T-helper 1 cell treated with Interleukin-12 subunit alpha and Interleukin-12 subunit beta and Interleukin-4 antibody, amounts not matched to agents 30 ng/mL and 1 ng/mL, for 36 hours (primary cell): ENCODE measurements at regions not wholly inside any gene's neighbourhood (a gene's known extent, or its start where the extent isn't known, plus 50 kb on each side); places are given as distances from the start of the nearest gene placed in this dataset.

Experiments
- intact Hi-C: fragments of 100-400 bp; cut with micrococcal nuclease; formaldehyde crosslinking; loops from one replicate; pipeline ENCODE4 v1.15.1; 2024

DNA sequence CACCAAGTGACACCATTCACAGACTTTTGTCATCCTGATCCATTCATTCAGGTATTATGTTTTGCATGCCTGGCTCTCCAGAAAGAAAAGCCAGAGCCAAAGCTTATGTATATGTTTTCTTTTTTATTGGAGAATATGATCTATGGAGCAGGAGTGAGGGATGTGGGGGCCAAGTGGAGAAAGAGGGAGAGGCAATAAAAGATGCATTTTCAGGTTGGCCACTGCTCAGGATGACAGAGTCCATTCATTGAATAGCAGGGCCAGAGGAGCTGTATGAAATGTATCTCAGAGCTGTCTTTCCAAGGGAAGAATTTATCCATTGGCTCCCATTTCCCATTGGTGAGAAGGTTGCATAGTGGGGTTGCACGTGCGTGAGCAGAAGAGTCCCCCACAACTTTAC lies 416.1 kb downstream of the ATP23 start:
- intact Hi-C loops = no loop called here

DNA sequence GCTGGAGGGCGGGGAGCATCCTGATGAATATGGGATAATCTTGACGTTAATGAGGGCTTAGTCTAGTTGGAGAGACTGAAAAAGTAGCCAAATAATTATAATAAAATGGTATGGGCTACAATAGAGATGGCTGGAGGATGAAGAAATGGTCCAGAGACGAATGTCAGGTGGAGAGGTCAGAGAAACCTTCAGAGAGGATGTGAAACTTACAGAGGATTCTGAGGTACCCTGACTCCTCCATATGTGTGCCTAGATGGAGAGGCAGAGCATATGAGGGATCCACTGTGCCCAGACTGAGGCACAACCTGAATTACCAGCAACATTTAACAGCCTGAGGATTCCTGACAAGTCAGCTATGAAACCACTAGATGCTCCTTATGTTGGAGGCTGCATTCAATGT lies 417.0 kb downstream of the ATP23 start:
- intact Hi-C loops = no loop called here

DNA sequence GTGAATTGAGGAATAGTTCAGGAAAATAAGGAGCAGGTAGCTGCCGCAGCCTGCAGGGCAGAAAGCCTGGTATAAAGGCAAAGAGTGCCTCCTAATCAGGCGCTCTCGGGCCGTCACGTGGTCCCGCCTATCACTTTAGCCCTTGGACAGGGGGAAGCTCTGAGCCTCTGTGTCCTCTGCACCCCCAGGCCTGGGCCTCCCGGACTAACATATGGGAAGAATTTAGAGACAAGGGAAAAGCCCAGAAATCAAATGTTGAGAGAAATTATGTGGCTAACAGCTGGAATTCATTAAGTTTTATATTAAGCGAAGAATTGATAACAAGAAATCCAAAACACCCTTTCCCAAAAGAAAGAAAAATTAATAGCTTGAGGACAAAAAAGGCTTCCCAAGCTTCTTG lies 417.7 kb downstream of the ATP23 start:
- intact Hi-C loops = no loop called here

DNA sequence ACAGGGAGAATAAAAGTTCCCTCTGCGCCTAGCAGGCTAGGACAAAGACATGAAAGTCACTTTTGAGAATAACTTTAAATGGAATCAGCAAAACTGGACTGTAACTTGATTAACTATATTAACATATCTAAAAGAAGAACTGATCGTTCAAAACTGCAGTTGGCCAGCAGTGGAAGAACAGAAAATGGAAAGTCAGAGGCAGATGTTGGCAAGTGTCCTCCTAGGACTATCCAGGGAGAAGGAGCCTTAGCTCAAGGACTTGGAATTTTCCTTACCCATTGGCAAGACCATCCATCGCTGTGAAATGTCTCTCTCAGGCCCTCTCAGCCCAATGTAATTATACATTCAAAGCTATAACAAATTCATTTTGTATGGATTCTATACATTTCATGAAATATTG lies 419.7 kb downstream of the ATP23 start:
- intact Hi-C loops = no loop called here

DNA sequence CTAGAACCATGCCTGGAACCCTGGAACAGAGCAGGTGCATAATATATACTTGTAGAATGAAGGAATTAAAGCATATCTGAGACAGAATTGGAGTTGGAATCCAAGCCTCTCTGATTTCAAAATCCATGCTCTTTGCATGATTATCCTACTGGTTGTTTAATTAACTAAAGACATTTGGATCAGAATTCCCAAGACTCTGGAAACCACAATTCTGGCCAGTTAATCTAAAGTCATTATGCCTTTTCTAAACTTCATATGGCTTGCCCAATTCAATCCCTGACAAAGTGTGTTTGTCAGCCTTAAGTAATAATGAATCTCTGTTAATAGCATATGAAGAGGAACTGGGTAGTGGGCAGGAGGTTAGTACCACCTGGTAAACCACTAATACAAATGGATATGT lies 422.6 kb downstream of the ATP23 start:
- intact Hi-C loops = no loop called here

DNA sequence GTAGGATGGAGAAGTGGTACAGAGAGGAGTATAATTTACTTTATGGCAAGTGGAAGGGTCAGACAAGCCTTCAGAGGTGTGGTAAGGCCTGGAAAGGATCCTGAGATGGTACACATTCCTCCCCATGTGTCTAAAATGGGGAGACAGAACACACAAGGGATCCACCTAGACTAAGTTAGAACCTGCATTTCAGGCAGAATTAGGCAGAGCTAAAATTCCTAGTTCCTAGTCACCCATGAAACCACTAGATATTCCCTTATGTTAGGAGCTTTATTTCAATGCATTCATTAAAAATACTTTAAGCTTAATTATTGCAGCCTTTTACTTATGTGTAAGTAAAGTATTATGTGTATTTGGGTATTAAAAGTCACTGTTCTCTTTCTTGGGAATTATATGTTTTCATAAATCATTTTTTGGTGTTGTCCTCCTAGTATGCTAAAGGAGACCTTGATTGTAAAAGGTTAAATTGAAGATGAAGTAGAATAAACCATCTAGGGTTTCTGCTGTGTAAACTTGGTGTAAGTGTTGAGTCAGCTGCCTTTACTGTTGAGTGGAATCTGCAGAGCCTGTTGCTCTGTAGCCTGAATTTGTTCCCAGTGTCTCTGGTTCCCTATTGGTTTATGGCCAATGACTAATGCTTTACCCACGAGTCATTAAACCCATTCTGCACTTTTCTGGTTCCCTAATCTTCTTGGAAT lies 423.2 kb downstream of the ATP23 start:
- intact Hi-C loops = no loop called here

DNA sequence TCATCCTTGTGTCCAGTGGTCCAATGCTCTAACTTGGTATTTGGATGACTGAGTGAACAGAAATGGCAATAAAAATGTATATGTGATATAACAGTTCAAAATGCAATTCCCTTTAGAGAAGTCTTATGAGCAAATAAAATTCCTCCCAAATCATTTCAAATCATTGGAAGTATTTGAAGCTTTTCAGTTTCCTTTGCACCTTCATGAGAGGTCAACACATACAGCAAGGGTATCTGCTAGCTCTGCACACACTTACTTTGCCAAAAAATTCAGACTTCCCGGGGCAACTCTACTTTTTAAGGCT lies 423.7 kb downstream of the ATP23 start:
- intact Hi-C loops = no loop called here

DNA sequence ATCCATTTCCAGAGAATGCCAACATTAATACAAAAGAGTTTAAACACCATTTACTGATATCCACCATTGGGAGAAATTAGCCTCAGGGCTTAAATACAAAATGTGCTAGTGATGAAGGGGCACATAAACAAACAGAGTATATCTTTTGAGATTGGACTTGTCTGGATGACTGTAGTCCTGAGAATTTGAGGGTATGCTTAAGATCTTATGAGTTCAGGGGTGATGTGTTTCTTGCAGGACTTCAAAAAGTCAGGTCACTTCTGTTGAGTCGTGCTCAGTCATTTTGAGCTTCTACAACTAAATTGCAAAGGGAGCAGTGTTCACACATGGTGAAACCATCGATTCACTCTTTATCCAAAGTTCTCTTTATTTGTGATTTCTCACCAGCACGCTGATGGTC lies 425.7 kb downstream of the ATP23 start:
- intact Hi-C loops = no loop called here

DNA sequence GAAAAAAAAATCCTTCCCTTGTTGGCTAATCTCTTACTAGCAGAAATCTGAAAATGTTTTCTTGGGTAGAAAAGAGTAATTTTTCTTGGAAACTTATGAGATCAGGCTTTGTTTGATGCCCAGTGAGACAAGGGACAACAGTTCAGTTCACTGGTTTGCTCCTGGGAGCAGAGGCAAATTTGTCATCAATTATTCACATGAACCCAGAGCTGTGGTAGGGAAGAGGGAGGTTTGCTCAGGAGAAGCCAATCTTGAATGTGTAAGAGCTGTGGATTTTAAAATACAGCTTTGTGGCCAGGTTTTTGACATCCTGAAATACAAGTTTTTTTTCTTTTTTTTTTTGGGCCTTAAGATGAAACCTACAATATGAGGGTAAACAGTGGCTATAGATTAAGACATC lies 426.6 kb downstream of the ATP23 start:
- intact Hi-C loops = no loop called here

DNA sequence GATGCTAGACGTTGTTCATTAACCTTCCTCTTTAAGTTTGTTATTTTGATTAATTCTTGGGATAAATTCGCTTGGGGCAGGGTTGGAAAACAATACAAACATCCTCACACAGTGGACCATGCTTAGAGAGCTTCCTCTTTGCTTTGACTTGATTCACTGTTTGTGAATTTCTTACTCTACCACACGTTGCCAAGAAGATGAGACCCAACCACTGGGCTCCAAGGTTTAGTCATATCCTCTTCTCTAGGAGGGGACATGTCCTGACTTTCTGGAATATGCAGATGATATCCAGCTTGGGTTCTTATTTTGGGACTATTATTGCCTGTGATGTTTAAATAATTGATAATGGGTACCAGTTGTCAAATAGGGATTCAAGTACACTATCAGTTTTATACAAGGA lies 428.2 kb downstream of the ATP23 start:
- intact Hi-C loops = no loop called here

DNA sequence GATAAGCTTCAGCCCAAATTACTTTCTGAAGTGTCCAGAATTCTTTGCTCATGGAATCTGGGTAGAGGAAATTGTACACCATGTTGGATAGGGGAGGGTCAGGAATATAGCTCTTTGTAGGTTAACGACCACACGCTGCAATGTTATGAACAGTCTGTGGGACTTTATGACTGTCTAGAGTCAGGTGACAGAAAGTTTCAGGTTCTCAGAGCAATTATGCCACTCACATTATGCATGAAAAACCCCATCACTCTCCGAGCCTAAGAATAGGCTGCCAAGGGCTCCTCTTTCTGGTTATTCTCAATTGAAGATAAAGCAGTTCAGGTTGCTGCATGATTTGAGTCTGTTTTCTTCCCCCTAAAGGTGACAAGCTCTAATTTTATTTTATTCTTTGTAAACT lies 430.9 kb downstream of the ATP23 start:
- intact Hi-C loops = no loop called here

DNA sequence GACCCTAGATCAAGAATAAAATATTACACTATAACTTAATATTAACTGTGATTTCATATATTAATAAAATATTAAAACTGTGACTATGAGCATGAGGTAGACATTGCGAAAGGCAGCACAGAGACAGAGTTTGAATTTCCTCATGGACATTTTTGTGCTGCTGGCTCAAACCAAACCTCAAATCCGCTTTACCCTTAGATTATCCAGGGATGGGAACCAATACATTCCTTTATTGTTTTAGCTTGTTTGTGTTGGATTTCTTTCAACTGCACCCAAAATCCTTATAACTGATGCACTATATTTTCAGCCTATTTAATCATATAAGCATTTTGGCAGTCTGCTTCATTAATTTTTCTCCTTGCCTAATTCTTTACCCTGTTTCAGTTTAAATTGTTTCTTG lies 436.7 kb downstream of the ATP23 start:
- intact Hi-C loops = no loop called here

DNA sequence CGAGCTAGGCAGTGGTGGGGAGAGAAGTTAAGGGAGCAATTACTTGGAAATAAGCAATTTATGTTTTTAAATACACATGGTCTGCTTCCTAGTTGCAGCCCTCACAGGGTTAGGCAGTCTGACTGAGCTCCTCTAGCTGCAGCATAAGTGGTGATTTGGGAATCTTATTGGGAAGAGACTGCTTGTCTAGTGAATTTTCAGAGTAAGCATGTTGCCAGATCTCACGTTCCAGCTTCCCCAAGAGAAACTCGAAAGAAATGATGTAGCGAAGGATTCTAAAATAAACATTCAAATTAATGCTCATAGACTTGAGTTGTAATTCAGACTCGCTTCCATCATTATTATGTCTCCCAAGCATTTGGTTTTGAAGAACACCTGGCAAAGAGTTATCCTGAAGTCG lies 440.2 kb downstream of the ATP23 start:
- intact Hi-C loops = no loop called here

DNA sequence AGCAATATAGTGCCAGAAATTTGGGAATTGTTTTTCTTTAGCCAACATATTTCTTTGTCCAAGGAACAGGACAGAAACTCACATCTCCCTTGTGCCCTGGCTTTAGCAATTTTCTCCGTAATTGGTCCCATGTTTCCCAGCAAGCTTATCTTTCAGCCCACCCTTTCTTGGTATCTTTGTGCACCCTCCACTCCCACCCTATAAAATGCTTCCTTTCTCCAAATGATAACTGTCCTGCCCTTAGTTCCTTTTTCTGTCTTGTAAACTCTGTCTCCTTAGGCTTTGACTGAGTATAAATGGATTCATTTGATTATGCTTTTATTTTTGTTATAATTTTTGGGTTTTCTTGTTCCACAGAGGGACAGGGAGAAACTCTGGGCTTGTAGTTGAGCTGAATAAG lies 442.8 kb downstream of the ATP23 start:
- intact Hi-C loops = no loop called here

DNA sequence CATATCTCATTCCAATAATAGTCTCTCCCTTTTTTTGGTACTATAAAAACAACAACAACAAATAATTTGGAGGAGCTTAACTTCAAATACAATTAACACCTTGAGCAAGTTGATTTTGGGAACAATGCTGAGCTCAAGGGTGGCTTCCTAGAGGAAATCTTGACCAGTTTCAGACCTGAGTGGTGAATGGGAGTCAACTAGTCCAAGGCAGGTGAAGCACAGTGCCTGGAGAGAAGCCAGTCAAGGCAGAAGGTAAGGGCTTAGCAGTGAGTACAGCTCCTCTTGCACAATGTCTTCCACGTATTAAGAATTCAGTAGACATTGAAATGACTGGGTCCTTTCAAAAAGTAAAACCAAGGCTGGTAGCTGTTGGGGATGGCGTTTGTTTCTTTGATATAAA lies 444.8 kb downstream of the ATP23 start:
- intact Hi-C loops = no loop called here

DNA sequence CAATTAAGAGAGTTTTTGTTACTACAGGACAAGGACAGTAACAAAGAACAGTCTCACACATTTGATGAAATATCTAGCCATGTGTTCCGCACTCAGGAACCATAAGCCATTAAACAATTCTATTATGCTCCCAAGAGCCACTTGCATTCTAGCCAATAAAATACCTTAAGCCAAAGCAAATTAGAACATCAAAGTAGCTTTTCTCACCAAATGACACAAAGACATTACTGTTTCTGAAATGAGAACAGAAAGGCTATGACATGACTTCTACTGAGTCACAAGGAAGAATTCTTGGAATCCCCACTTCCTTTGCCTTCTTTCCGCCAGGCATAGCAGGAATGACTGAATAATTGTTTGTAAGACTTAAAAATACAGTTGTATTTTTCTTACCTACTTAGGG lies 445.8 kb downstream of the ATP23 start:
- intact Hi-C loops = no loop called here

DNA sequence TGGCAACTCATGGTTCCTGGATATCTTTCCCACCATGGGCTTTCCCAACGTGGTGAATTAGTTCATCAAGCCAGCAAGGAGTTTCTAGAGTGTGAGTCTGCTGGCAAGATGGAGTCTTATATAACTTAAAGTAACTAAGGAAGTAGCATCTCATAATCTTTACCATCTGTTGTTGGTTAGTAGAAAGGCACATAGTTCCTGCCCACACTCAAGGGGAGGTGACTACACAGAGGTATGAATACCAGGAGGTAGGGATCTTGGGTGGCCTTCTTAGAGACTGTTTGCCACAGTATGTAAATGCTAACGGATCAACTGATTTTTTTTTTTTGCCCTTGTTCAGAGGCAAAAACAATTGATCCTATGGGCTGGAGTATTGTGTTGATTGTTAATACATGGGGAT lies 446.9 kb downstream of the ATP23 start:
- intact Hi-C loops = no loop called here

DNA sequence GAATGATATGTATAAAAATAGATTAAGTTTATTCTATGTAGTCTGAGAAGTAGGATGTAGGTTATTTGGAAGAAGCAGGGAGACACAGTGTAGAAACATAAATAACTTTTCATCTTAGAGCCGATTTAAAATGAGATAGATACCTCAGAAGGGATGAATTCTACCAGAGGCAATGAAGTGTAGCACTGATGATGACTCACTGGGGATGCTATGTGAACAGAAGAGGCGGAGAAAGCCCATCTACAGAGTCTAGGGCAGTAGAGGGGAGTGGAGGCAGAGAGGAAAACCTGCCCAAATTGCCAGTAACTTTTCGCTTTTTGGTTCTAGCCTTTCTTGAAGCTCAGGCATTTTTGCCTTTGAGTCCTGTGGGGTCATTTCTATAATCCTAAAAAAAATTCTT lies 451.8 kb downstream of the ATP23 start:
- intact Hi-C loops = no loop called here

DNA sequence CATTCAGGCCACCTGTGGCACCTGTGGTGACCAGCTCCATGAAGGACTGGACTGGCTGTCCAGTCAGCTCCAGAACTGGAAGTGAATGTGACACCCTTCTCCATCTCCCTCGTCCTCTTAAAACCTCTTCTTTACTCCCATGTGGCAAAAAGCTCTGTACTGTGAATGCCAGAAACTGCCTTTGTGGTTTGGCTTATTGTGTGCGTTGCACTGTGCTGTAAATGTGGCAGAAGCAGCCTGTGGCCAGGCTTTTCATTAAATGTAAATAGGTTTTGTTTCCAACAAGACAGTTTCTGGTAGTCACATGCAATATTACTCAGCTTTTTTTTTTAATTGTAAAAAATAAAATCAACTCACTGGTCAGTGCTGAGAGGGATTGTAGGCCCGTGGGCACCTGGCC lies 453.7 kb downstream of the ATP23 start:
- intact Hi-C loops = no loop called here

DNA sequence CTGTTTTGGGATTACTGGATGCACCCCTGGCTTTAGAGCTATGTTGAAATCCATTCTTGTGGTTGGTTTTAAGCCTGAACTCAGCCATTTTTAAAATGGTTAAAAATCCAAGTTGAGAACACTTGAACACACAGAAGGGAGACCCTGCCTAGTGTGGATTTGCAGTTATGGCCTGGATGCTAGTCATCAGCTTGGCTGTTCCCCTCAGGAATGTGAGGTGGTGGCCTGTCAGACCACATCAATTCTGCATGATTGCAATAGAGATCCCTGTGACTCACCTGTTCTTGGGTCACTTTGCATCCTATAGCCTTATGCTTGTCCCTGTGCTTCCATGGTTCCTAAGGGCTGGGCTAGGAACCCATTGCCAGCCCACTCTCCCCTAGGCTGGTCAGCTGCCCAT lies 454.1 kb downstream of the ATP23 start:
- intact Hi-C loops = no loop called here

DNA sequence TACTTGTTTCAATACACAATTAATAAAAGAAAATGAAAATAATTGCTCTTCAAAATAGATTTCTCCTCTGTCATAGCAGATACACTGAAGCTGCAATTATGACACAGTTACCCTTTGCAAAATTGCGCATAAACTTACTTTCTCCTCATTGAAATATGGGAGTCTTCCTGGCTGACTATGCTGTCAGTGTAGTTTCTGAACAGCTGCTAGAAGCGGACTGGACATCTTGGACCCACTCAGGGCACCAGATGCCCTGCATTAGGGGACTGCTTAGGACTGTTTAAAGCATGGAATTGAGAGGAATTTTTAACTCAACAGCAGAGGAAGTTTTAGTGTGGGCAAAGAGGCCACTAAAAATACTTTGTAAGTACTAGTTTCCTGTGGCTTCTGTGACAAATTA lies 454.9 kb downstream of the ATP23 start:
- intact Hi-C loops = no loop called here

DNA sequence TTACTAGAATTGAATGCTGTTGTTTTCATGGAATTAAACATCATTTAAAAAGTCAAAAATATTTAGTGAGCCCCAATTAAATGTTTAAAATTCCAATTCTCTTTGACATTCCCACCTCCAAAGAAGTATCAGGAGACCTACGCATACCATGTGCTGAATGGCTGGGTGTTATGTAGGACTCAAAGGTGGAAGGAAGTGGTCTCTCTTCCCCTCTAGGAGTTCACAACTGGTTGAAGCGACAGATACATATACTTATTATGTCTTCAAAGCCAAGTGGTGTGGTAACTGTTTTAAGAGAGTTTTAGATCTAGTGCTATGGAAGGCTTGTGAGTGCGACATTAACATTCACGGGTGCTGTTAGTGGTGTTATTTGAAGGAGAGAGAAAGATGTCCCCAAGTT lies 464.0 kb downstream of the ATP23 start:
- intact Hi-C loops = no loop called here

DNA sequence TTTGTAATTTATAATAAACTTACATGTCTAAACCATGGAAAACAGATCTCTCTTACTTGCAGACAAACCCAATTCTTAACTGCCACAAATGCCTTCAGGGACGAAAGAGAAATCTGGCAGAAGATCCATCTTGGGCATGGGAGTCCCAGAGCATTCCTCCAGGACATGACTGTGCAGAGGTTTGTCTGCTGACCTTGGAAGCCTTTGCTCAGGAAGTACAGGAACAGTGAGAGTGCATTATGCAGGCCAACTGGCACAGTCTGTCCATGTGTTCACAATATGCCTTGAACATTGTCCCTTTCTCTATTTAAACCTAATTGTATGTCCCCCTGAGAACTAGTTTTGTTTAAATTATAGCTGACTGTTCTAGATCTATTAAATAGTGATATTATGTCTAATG lies 467.1 kb downstream of the ATP23 start:
- intact Hi-C loops = no loop called here

DNA sequence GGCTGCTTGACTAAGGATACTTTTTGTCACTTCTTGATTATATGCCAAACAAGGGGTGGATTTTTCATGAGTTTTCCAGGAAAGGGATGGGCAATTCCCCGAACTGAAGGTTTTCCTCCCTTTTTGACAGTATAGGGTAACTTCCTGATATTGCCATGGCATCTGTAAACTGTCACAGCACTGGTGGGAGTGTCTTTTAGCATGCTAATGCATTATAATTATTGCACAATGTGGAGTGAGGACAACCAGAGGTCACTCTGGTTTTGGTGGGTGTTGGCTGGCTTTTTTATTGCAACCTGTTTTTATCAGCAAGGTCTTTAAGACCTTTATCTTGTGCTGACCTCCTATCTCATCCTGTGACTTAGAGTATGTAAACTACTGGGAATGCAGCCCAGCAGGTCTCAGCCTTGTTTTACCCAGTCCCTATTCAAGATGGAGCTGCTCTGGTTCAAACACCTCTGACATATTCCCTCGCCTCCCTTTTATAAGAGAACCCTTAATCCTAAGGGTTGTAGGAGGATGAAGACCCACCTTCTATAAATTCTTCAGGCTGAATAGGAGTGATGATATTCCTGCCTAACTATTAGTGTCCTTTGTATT lies 471.2 kb downstream of the ATP23 start:
- intact Hi-C loops = no loop called here
